ENCODE measurements at regions not wholly inside any gene's neighbourhood (a gene's known extent, or its start where the extent isn't known, plus 50 kb on each side); places are given as distances from the start of the nearest gene placed in this dataset.

- TF ChIP-seq EZH2 (IDR thresholded peaks at IDR 0.05; ENCODE audit: insufficient read depth, poor library complexity, severe bottlenecking) = no peak
- TF ChIP-seq EZH2phosphoT487 (IDR thresholded peaks at IDR 0.05; ENCODE audit: insufficient read depth, low read depth) = no peak
These were observed 124.4 kb upstream of the RTL1 start for GRCh38 chr14:101027966-101028365.
